ENCODE measurements at regions not wholly inside any gene's neighbourhood (a gene's known extent, or its start where the extent isn't known, plus 50 kb on each side); places are given as distances from the start of the nearest gene placed in this dataset.

GRCh38 chr4:53649357-53649756 lies 58.1 kb upstream of the LNX1 start:
- no peak for ATAC-seq (replicated peaks)
- no peak overlapping the region for H3K4me3 Mint-ChIP-seq

DNA sequence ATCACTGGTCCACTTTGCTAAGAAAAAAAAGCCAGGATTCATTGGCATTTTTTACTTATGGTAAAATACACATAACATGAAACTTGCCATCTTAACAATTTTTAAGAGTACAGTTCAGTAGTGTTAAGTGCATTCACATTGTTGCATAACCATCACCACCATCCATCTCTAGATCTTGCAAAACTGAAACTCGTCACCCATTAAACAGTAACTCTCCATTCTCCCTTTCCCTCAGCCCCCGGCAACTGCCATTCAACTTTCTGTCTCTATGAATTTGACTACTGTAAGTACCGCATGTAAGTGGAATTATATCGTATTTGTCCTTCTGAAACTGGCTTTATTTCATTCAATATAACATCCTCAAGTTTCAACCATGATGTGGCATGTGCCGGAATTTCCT lies 56.3 kb upstream of the LNX1 start:
- Mint-ChIP-seq H3K27me3 (peaks cover 7 to 14% of the 10 kb centered on the region in 2 donors), H3K36me3 (ENCODE audit: insufficient read depth) (peaks cover 3% of the 10 kb centered on the region), H3K9me3 (peaks cover 0 to 2% of the 10 kb centered on the region in 2 donors), H3K4me1 (ENCODE audit: low read depth in 2 of 2) (no peaks in the 10 kb centered on the region), H3K4me3 (no peak overlapping the region), H3K27ac (no peak overlapping the region)
- DNase-seq (no peak), ATAC-seq (replicated peaks) (no peak)

More at GRCh38 chr4:53649357-53649756, 58.1 kb upstream of the LNX1 start:
- H3K27me3 Mint-ChIP-seq, result peaks cover 7 to 11% of the 10 kb centered on the region in 2 donors
- peaks cover 3% of the 10 kb centered on the region for H3K36me3 Mint-ChIP-seq (ENCODE audit: insufficient read depth)
- DNase-seq, result no peak
- H3K9me3 Mint-ChIP-seq, result peaks cover 0 to 2% of the 10 kb centered on the region in 2 donors
- H3K27ac Mint-ChIP-seq, result no peak overlapping the region
- H3K4me1 Mint-ChIP-seq (ENCODE audit: low read depth in 2 of 2), result no peaks in the 10 kb centered on the region

DNA sequence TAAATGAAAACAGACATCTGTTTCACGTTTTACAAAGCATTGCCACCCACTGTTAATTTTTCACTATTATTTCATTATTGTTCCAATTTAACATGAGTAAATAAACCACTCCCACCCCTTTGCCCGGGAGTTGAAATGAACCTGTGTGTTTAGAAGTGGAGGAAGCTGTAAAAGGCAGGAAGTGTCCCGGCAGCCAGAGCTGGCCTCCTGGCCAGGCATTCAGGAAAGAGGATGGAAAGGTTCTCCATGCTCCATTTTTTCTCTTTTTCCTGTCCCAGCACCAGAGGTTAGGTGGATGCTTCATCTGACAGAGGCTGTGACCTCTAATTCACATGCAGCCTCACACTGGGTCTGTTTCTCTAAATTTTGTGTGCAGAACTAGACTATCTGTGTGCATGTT lies 55.5 kb upstream of the LNX1 start:
- no peaks in the 10 kb centered on the region for H3K4me1 Mint-ChIP-seq (ENCODE audit: low read depth in 2 of 2)
- no peak overlapping the region for H3K27ac Mint-ChIP-seq
- H3K9me3 Mint-ChIP-seq, result peaks cover 0 to 2% of the 10 kb centered on the region in 2 donors
- no peak overlapping the region for H3K4me3 Mint-ChIP-seq
- ATAC-seq (replicated peaks), result no peak
- no peak for DNase-seq
- peaks cover 3% of the 10 kb centered on the region for H3K36me3 Mint-ChIP-seq (ENCODE audit: insufficient read depth)
- H3K27me3 Mint-ChIP-seq, result peaks cover 7 to 14% of the 10 kb centered on the region in 2 donors

DNA sequence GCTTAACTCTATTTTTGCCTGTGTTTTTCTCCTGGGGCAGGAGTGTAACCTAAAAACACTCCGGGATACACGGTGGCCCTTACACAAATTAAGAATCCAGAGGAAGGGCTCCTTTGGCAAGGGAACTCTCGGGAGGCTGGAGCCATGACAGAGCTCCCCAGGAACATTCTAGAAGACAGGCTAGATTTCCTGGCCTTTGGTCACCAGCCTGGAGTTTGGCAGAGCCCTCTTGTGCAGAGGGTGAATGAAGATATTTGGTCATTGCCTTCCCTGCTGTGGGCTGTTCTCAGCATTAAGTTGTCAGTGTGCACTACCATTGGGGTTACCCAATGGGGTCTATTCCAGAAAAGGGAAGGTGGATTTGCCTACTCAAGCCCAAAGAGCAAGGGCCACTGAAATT lies 53.8 kb upstream of the LNX1 start:
- Mint-ChIP-seq H3K9me3 (peaks cover 0 to 2% of the 10 kb centered on the region in 2 donors), H3K36me3 (ENCODE audit: insufficient read depth) (peaks cover 3% of the 10 kb centered on the region), H3K27me3 (peaks cover 7 to 14% of the 10 kb centered on the region in 2 donors), H3K4me3 (no peak overlapping the region), H3K27ac (no peak overlapping the region), H3K4me1 (ENCODE audit: low read depth in 2 of 2) (no peaks in the 10 kb centered on the region)
- DNase-seq (no peak), ATAC-seq (replicated peaks) (no peak)

GRCh38 chr4:53644607-53645006 lies 53.3 kb upstream of the LNX1 start:
- no peak for DNase-seq
- H3K27ac Mint-ChIP-seq, result no peak overlapping the region
- H3K27me3 Mint-ChIP-seq, result peaks cover 2 to 10% of the 10 kb centered on the region in 2 donors
- no peak for ATAC-seq (replicated peaks)
- H3K4me1 Mint-ChIP-seq (ENCODE audit: low read depth in 2 of 2), result no peaks in the 10 kb centered on the region
- peaks cover 0 to 2% of the 10 kb centered on the region in 2 donors for H3K9me3 Mint-ChIP-seq
- peaks cover 3% of the 10 kb centered on the region for H3K36me3 Mint-ChIP-seq (ENCODE audit: insufficient read depth)
- H3K4me3 Mint-ChIP-seq, result no peak overlapping the region

All from effector memory CD8-positive, alpha-beta T cell (primary cell).